ENCODE measurements at regions not wholly inside any gene's neighbourhood (a gene's known extent, or its start where the extent isn't known, plus 50 kb on each side); places are given as distances from the start of the nearest gene placed in this dataset.

GRCh38 chr2:18363348-18363747 lies 197.1 kb downstream of the RDH14 start:
- TF ChIP-seq PKNOX1 (IDR thresholded peaks at IDR 0.05) (no peak), FOXM1 (IDR thresholded peaks at IDR 0.05; ENCODE audit: borderline replicate concordance) (no peak), TARDBP (IDR thresholded peaks at IDR 0.05) (no peak), FOXK2 (IDR thresholded peaks at IDR 0.05) (no peak), SUZ12 (IDR thresholded peaks at IDR 0.05) (no peak)
